GM18907 (cell line): ENCODE measurements at regions not wholly inside any gene's neighbourhood (a gene's known extent, or its start where the extent isn't known, plus 50 kb on each side); places are given as distances from the start of the nearest gene placed in this dataset.

Experiments
- ATAC-seq: cut with Tn5 transposase; IDR thresholded peaks from one replicate; pipeline ENCODE4 v1.9.1; 2021; ENCODE audit warnings: mild to moderate bottlenecking, moderate library complexity; ENCODE audit not compliant: unreplicated experiment

- no peak for ATAC-seq
These were observed 599.1 kb downstream of the QKI start for GRCh38 chr6:164013480-164014208.

- ATAC-seq = no peak
These were observed 596.8 kb downstream of the QKI start for GRCh38 chr6:164011321-164011720.

- ATAC-seq = no peak
These were observed 596.1 kb downstream of the QKI start for GRCh38 chr6:164010441-164011103.

- no peak for ATAC-seq
These were observed 594.4 kb downstream of the QKI start for GRCh38 chr6:164008902-164009301.

- no peak for ATAC-seq
These were observed 593.4 kb downstream of the QKI start for GRCh38 chr6:164007881-164008280.

- no peak for ATAC-seq
These were observed 591.9 kb downstream of the QKI start for GRCh38 chr6:164006459-164006858.

GRCh38 chr6:164005004-164005711 is 590.6 kb downstream of the QKI start:
- ATAC-seq = peak; percentile 57

- ATAC-seq = no peak
These were observed 585.8 kb downstream of the QKI start for GRCh38 chr6:164000276-164000675.

- ATAC-seq = no peak
These were observed 585.1 kb downstream of the QKI start for GRCh38 chr6:163999475-164000125.

- ATAC-seq = no peak
These were observed 584.0 kb downstream of the QKI start for GRCh38 chr6:163998496-163998895.

- no peak for ATAC-seq
These were observed 582.0 kb downstream of the QKI start for GRCh38 chr6:163996491-163996890.

- no peak for ATAC-seq
These were observed 580.0 kb downstream of the QKI start for GRCh38 chr6:163994566-163994965.

GRCh38 chr6:163992701-163993100 is 578.2 kb downstream of the QKI start:
- ATAC-seq = no peak

- ATAC-seq = no peak
These were observed 577.5 kb downstream of the QKI start for GRCh38 chr6:163992056-163992455.

GRCh38 chr6:163991321-163991720 is 576.8 kb downstream of the QKI start:
- no peak for ATAC-seq

- ATAC-seq = no peak
These were observed 571.8 kb downstream of the QKI start for GRCh38 chr6:163986313-163986712.

- no peak for ATAC-seq
These were observed 571.2 kb downstream of the QKI start for GRCh38 chr6:163985710-163986109.

- ATAC-seq = no peak
These were observed 570.5 kb downstream of the QKI start for GRCh38 chr6:163985040-163985439.

- ATAC-seq = peak; percentile 84
These were observed 569.8 kb downstream of the QKI start for GRCh38 chr6:163984124-163984936.

- no peak for ATAC-seq
These were observed 569.2 kb downstream of the QKI start for GRCh38 chr6:163983679-163984078.

- ATAC-seq = no peak
These were observed 559.8 kb downstream of the QKI start for GRCh38 chr6:163974322-163974721.
